ENCODE measurements at regions not wholly inside any gene's neighbourhood (a gene's known extent, or its start where the extent isn't known, plus 50 kb on each side); places are given as distances from the start of the nearest gene placed in this dataset.

GRCh38 chr15:93418566-93418965, 329.6 kb upstream of the RGMA start:
- no peaks in the 10 kb centered on the region; a peak in 1 of 7 replicates for H3K4me1 ChIP-seq (replicated peaks in 1 of 4; ENCODE audit: control insufficient read depth in 3 of 4, insufficient read depth in 4 of 4, low read length in 3 of 4)
- TF ChIP-seq TBP (IDR thresholded peaks at IDR 0.05; ENCODE audit: low read depth, low read length) (no peak), HDAC6 (IDR thresholded peaks at IDR 0.05; ENCODE audit: low read depth, low read length) (no peak), EZH2 (IDR thresholded peaks at IDR 0.05; ENCODE audit: low read depth, low read length, severe bottlenecking) (no peak), USF2 (IDR thresholded peaks at IDR 0.05; ENCODE audit: low read length) (no peak), HDAC2 (IDR thresholded peaks at IDR 0.05; ENCODE audit: borderline replicate concordance in 1 of 2, low read depth in 2 of 2, low read length in 2 of 2) (no peak), SP4 (IDR thresholded peaks at IDR 0.05; ENCODE audit: low read length) (no peak), RBBP5 (IDR thresholded peaks at IDR 0.05; ENCODE audit: borderline replicate concordance, low read depth, low read length) (no peak), TCF12 (IDR thresholded peaks at IDR 0.05; ENCODE audit: low read depth, low read length) (no peak), NANOG (IDR thresholded peaks at IDR 0.05; ENCODE audit: insufficient read depth, low read depth, low read length, poor library complexity, severe bottlenecking) (no peak), SAP30 (IDR thresholded peaks at IDR 0.05; ENCODE audit: insufficient read depth, insufficient replicate concordance, low read length) (no peak), EP300 (IDR thresholded peaks at IDR 0.05; ENCODE audit: borderline replicate concordance in 1 of 2, low read depth in 2 of 2, low read length in 2 of 2) (no peak), TAF7 (optimal IDR thresholded peaks at IDR 0.05; ENCODE audit: borderline replicate concordance, low read depth, low read length) (no peak)
- TF ChIP-seq, protein P1, sequence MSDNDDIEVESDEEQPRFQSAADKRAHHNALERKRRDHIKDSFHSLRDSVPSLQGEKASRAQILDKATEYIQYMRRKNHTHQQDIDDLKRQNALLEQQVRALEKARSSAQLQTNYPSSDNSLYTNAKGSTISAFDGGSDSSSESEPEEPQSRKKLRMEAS (IDR thresholded peaks at IDR 0.05), result no peak

More at GRCh38 chr15:93418566-93418965, 329.6 kb upstream of the RGMA start:
- no peak overlapping the region for H3K4ac ChIP-seq (replicated peaks; ENCODE audit: insufficient read length, low read depth, low read length)
- no peak overlapping the region for H4K8ac ChIP-seq (ENCODE audit: extremely low read depth, insufficient read depth, low read length)
- H3K36me3 ChIP-seq (ENCODE audit: control insufficient read depth in 2 of 4, insufficient read depth in 4 of 4, low read length in 3 of 4), result no peaks in the 10 kb centered on the region
- no peak overlapping the region for H2BK12ac ChIP-seq (ENCODE audit: low read depth, low read length)
- H2AFZ ChIP-seq (ENCODE audit: low read length), result no peak overlapping the region
- 92% methylated on average over 6 of the region's 6 CpGs; no CpG with 5 or more reads in 1 of the 2 experiments for WGBS, 2 experiments (ENCODE audit: extremely low coverage in 1 of 2, insufficient coverage in 1 of 2, insufficient read length in 1 of 2, insufficient replicate concordance in 2 of 2, low coverage in 1 of 2, low lambda C conversion rate in 2 of 2, missing lambda C conversion rate in 1 of 2)
- H3K23me2 ChIP-seq (ENCODE audit: low read depth, low read length), result 0 out of 2 replicates have a peak, but pooled peaks cover 3% of the 10 kb centered on the region
- no peaks in the 10 kb centered on the region for H4K20me1 ChIP-seq (replicated peaks in 1 of 2; ENCODE audit: control insufficient read depth in 1 of 2, insufficient read depth in 2 of 2, low read length in 2 of 2)
- no peak overlapping the region for H3K4me2 ChIP-seq (ENCODE audit: insufficient read depth in 1 of 2, low read depth in 2 of 2, low read length in 2 of 2)
- no peak overlapping the region for H2BK20ac ChIP-seq (ENCODE audit: low read length)
- no peak overlapping the region for H3K14ac ChIP-seq (ENCODE audit: insufficient read length)
- H3K4me3 ChIP-seq (ENCODE audit: extremely low read depth in 1 of 4, insufficient read depth in 2 of 4, low read depth in 3 of 4, low read length in 4 of 4), result no peak overlapping the region
- H2AK5ac ChIP-seq (ENCODE audit: low read depth, low read length), result no peak overlapping the region
- POLR2A ChIA-PET (ENCODE audit: partially characterized antibody), result no interaction called here
- H3K18ac ChIP-seq (ENCODE audit: extremely low read depth, low read length), result no peak overlapping the region
- H3K9ac ChIP-seq (replicated peaks in 1 of 4; ENCODE audit: extremely low read depth in 1 of 4, low read depth in 3 of 4, low read length in 3 of 4), result no peak overlapping the region
- H3K27ac ChIP-seq (ENCODE audit: low read depth, low read length), result no peak overlapping the region
- no peak overlapping the region for H2BK120ac ChIP-seq (replicated peaks; ENCODE audit: low read depth, low read length)
- no peak for FAIRE-seq
- H3K23ac ChIP-seq (ENCODE audit: insufficient read length), result no peak overlapping the region
- no peak overlapping the region for H4K5ac ChIP-seq (ENCODE audit: insufficient read length, low read depth, low read length)
- no peaks in the 10 kb centered on the region for H3K9me3 ChIP-seq (ENCODE audit: insufficient read depth in 2 of 2, low read depth in 1 of 2, low read length in 1 of 2)
- H3K56ac ChIP-seq (replicated peaks; ENCODE audit: insufficient read length, low read depth, low read length), result no peak overlapping the region
- H4K91ac ChIP-seq (replicated peaks; ENCODE audit: insufficient read length, low read length), result no peak overlapping the region
- CTCF ChIA-PET (ENCODE audit: partially characterized antibody), result no interaction called here
- H3K79me2 ChIP-seq (ENCODE audit: control insufficient read depth in 1 of 2, insufficient read depth in 2 of 2, low read length in 2 of 2), result no peaks in the 10 kb centered on the region
- no peak overlapping the region for H2BK15ac ChIP-seq (ENCODE audit: low read length)
- H2BK5ac ChIP-seq (ENCODE audit: low read depth, low read length), result no peak overlapping the region
- DNase-seq (ENCODE audit: low read depth in 1 of 2, low spot score in 2 of 2), result no peak
- H3K27me3 ChIP-seq (replicated peaks in 1 of 4; ENCODE audit: control insufficient read depth in 3 of 4, extremely low read depth in 1 of 4, insufficient read depth in 3 of 4, low read length in 3 of 4), result no peaks in the 10 kb centered on the region
- H3K79me1 ChIP-seq (ENCODE audit: low read depth, low read length), result no peaks in the 10 kb centered on the region

Measured in H1 (cell line).